Vagina (tissue), 2 donors: ENCODE measurements at regions not wholly inside any gene's neighbourhood (a gene's known extent, or its start where the extent isn't known, plus 50 kb on each side); places are given as distances from the start of the nearest gene placed in this dataset.

Source experiments
- DNase-seq, 2 donors: peaks; one replicate each; pipeline ENCODE4 v3.0.0-alpha.2; 2017; ENCODE audit errors: extremely low spot score in 2 of 2
- H3K27ac ChIP-seq: fragments of 200-600 bp; sonication (generic); one replicate; pipeline ENCODE4 v1.5.1; 2019
- H3K27me3 ChIP-seq: fragments of 200-600 bp; sonication (generic); one replicate; pipeline ENCODE4 v1.5.1; 2019
- H3K36me3 ChIP-seq, 2 donors: fragments of 200-600 bp; sonication (generic); one replicate each; pipeline ENCODE4 v1.5.1; 2017 to 2019
- H3K4me1 ChIP-seq: fragments of 200-600 bp; sonication (generic); one replicate; pipeline ENCODE4 v1.5.1; 2019
- H3K4me3 ChIP-seq, 2 donors: fragments of 200-600 bp; sonication (generic); 1 replicate in 1 of 2; 2 replicates in 1 of 2; pipeline ENCODE4 v1.5.1; 2016 to 2019
- H3K9me3 ChIP-seq: fragments of 200-600 bp; sonication (generic); one replicate; pipeline ENCODE4 v1.5.1; 2019
- CTCF ChIP-seq, 3 experiments: fragments of 450-650 bp in 2 of 3; fragments of 200-600 bp in 1 of 3; sonication (generic) in 1 of 3; IDR thresholded peaks; one replicate each; pipeline ENCODE4 v1.5.1; 2017 to 2019; ENCODE audit warnings: antibody characterized with exemption in 3 of 3, mild to moderate bottlenecking in 2 of 3, moderate library complexity in 2 of 3
- POLR2A ChIP-seq, 2 donors: fragments of 450-650 bp; IDR thresholded peaks; one replicate each; pipeline ENCODE4 v1.6.1; 2017; ENCODE audit warnings: antibody characterized with exemption in 2 of 2, mild to moderate bottlenecking in 2 of 2, moderate library complexity in 2 of 2
- POLR2AphosphoS5 ChIP-seq, 2 donors: sonication (generic); formaldehyde crosslinking; IDR thresholded peaks; one replicate each; pipeline ENCODE4 v1.9.0; 2017; ENCODE audit warnings: antibody characterized with exemption in 2 of 2, mild to moderate bottlenecking in 2 of 2, low read depth in 1 of 2; ENCODE audit not compliant: insufficient read depth in 1 of 2
- intact Hi-C: fragments of 100-400 bp; cut with DNase I; formaldehyde crosslinking; loops from one replicate; pipeline ENCODE4 v1.15.1; 2023

DNA sequence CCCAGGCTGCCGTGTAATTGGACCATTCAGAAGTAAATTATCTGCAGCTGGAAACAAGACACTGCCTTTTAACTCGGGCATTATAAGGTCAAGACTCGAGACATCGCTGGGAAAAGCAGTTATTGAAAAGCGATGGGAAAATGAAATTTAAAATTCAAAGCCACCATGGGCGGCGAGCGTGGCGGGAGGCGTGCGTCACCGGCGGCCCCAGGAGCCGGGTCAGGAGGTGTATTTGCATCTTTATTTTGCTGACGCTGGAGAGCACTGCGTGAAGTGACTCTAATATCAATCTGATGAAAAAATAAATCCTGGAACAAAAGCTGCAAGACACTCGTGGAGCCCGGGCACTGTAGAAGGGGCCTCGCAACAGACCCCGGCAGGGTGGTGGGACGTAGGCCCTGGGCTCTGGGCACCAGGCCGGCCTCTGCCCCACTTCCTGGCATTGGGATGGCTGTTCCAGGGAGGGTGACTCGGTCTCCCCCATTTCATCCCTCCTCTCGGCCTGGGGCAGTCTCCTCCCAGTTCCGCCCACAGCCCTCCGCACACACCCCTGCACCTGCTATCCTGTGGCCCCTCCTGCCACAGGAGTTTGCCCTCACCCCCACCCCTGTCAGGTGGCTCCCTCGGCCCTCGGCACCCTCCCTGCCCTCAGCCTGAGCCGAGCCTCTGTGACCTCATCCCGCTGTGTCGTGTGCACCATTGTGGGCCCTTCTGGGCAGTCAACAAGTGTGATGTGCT is 196.2 kb downstream of the KIF26A start:
- H3K27me3 ChIP-seq = no peaks in the 10 kb centered on the region
- no peak for TF ChIP-seq POLR2A (IDR thresholded peaks at IDR 0.05)
- intact Hi-C loops = no loop called here
- H3K4me3 ChIP-seq = no peak overlapping the region
- no peak for DNase-seq
- no peaks in the 10 kb centered on the region for H3K4me1 ChIP-seq
- no peak overlapping the region for H3K27ac ChIP-seq
- H3K9me3 ChIP-seq = peaks cover 11% of the 10 kb centered on the region
- no peaks in the 10 kb centered on the region for H3K36me3 ChIP-seq

- no peak overlapping the region for H3K27ac ChIP-seq
- TF ChIP-seq POLR2AphosphoS5 (IDR thresholded peaks at IDR 0.05; ENCODE audit: insufficient read depth in 1 of 2, low read depth in 1 of 2) (no peak), CTCF (IDR thresholded peaks at IDR 0.05) (no peak), POLR2A (IDR thresholded peaks at IDR 0.05) (no peak)
- no peaks in the 10 kb centered on the region for H3K36me3 ChIP-seq
- H3K4me3 ChIP-seq = no peak overlapping the region
- H3K9me3 ChIP-seq = peaks cover 5% of the 10 kb centered on the region
- DNase-seq = no peak
- no peaks in the 10 kb centered on the region for H3K4me1 ChIP-seq
- intact Hi-C loops = no loop called here
- no peaks in the 10 kb centered on the region for H3K27me3 ChIP-seq
Observed at GRCh38 chr14:104335176-104335575, 196.8 kb downstream of the KIF26A start.

- peaks cover under 1% of the 10 kb centered on the region for H3K9me3 ChIP-seq
- H3K4me1 ChIP-seq = no peaks in the 10 kb centered on the region
- intact Hi-C loops = no loop called here
- TF ChIP-seq POLR2A (IDR thresholded peaks at IDR 0.05) = no peak
- H3K4me3 ChIP-seq = no peak overlapping the region
- H3K27me3 ChIP-seq = no peaks in the 10 kb centered on the region
- H3K36me3 ChIP-seq = no peaks in the 10 kb centered on the region
- no peak overlapping the region for H3K27ac ChIP-seq
- no peak for DNase-seq
Observed at GRCh38 chr14:104335611-104336010, 197.2 kb downstream of the KIF26A start.

GRCh38 chr14:104337351-104337750 is 199.0 kb downstream of the KIF26A start:
- H3K27ac ChIP-seq = no peak overlapping the region
- intact Hi-C loops = no loop called here
- H3K4me3 ChIP-seq = no peak overlapping the region
- H3K36me3 ChIP-seq = no peaks in the 10 kb centered on the region
- no peaks in the 10 kb centered on the region for H3K9me3 ChIP-seq
- H3K27me3 ChIP-seq = no peaks in the 10 kb centered on the region
- no peak for TF ChIP-seq POLR2AphosphoS5 (IDR thresholded peaks at IDR 0.05; ENCODE audit: insufficient read depth in 1 of 2, low read depth in 1 of 2)
- TF ChIP-seq POLR2A (IDR thresholded peaks at IDR 0.05) = no peak
- no peak for TF ChIP-seq CTCF (IDR thresholded peaks at IDR 0.05)
- H3K4me1 ChIP-seq = no peaks in the 10 kb centered on the region
- no peak for DNase-seq

DNA sequence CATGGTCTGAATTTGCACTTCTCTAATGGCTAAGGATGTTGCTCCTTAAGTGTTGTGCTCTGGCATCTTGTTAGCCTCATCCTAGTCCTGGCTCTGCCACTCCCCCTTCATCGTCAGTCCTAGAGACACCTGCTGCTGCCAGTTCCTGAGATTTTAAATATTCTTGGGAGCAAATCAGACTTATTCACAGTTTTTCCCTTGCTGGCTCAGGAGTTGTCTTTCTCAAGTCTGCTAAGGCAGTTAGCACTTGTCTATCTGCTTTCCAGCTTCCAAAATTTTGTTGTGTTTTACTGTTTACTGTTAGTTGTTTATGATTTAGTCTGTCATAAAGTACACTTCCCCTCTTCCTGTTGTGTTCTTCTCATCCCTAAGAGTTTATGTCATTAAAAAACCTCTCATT is 201.0 kb downstream of the KIF26A start:
- H3K4me3 ChIP-seq = no peak overlapping the region
- no peak overlapping the region for H3K27ac ChIP-seq
- no peak for TF ChIP-seq POLR2AphosphoS5 (IDR thresholded peaks at IDR 0.05; ENCODE audit: insufficient read depth in 1 of 2, low read depth in 1 of 2)
- no peak for TF ChIP-seq CTCF (IDR thresholded peaks at IDR 0.05)
- no peak for TF ChIP-seq POLR2A (IDR thresholded peaks at IDR 0.05)
- no peaks in the 10 kb centered on the region for H3K4me1 ChIP-seq
- intact Hi-C loops = no loop called here
- DNase-seq = no peak
- no peaks in the 10 kb centered on the region for H3K36me3 ChIP-seq
- no peaks in the 10 kb centered on the region for H3K9me3 ChIP-seq
- H3K27me3 ChIP-seq = no peaks in the 10 kb centered on the region

- Histone ChIP-seq H3K4me1 (no peaks in the 10 kb centered on the region), H3K27ac (no peak overlapping the region), H3K9me3 (no peaks in the 10 kb centered on the region), H3K4me3 (no peak overlapping the region), H3K36me3 (no peaks in the 10 kb centered on the region), H3K27me3 (no peaks in the 10 kb centered on the region)
- DNase-seq = no peak
- intact Hi-C loops = no loop called here
- TF ChIP-seq POLR2AphosphoS5 (IDR thresholded peaks at IDR 0.05; ENCODE audit: insufficient read depth in 1 of 2, low read depth in 1 of 2) (no peak), CTCF (IDR thresholded peaks at IDR 0.05) (no peak), POLR2A (IDR thresholded peaks at IDR 0.05) (no peak)
Observed at GRCh38 chr14:104339829-104340228, 201.4 kb downstream of the KIF26A start.
